ENCODE measurements at regions not wholly inside any gene's neighbourhood (a gene's known extent, or its start where the extent isn't known, plus 50 kb on each side); places are given as distances from the start of the nearest gene placed in this dataset.

- no peaks in the 10 kb centered on the region for H3K36me3 Mint-ChIP-seq (ENCODE audit: low read depth)
- H3K27ac Mint-ChIP-seq: no peak overlapping the region
- 92 to 96% methylated on average over 8 to 9 of the region's 9 CpGs for WGBS, 2 experiments (ENCODE audit: insufficient coverage in 1 of 2, insufficient read length in 1 of 2)
- Histone ChIP-seq H3K4me3 (ENCODE audit: low read length) (no peak overlapping the region), H3K27me3 (ENCODE audit: control insufficient read depth, insufficient read depth, low read length, poor library complexity, severe bottlenecking) (no peaks in the 10 kb centered on the region), H3K9me3 (ENCODE audit: control insufficient read depth, low read length) (no peaks in the 10 kb centered on the region), H3K27ac (ENCODE audit: low read depth, low read length) (no peak overlapping the region), H3K36me3 (ENCODE audit: control insufficient read depth, insufficient read depth, low read length) (no peaks in the 10 kb centered on the region), H3K9ac (ENCODE audit: extremely low read depth, low read length, poor library complexity, severe bottlenecking) (no peak overlapping the region), H3K4me1 (ENCODE audit: control insufficient read depth, insufficient read depth, low read length) (no peaks in the 10 kb centered on the region)
- no peak overlapping the region for H3K4me3 Mint-ChIP-seq
- peaks cover 5% of the 10 kb centered on the region for H3K9me3 Mint-ChIP-seq
- peak; percentile 29 for DNase-seq
- H3K4me1 Mint-ChIP-seq: peaks cover 14% of the 10 kb centered on the region
- no peak for TF ChIP-seq CTCF (conservative IDR thresholded peaks at IDR 0.05)
- H3K27me3 Mint-ChIP-seq (ENCODE audit: insufficient read depth): peaks cover 3% of the 10 kb centered on the region
These were observed 166.9 kb upstream of the KL start for GRCh38 chr13:32849369-32849768.

- Histone ChIP-seq H3K4me3 (ENCODE audit: low read length) (no peak overlapping the region), H3K4me1 (ENCODE audit: control insufficient read depth, insufficient read depth, low read length) (no peaks in the 10 kb centered on the region), H3K9ac (ENCODE audit: extremely low read depth, low read length, poor library complexity, severe bottlenecking) (no peak overlapping the region), H3K27me3 (ENCODE audit: control insufficient read depth, insufficient read depth, low read length, poor library complexity, severe bottlenecking) (no peaks in the 10 kb centered on the region), H3K27ac (ENCODE audit: low read depth, low read length) (no peak overlapping the region), H3K9me3 (ENCODE audit: control insufficient read depth, low read length) (no peaks in the 10 kb centered on the region), H3K36me3 (ENCODE audit: control insufficient read depth, insufficient read depth, low read length) (no peaks in the 10 kb centered on the region)
- Mint-ChIP-seq H3K27ac (no peak overlapping the region), H3K4me1 (peaks cover 14% of the 10 kb centered on the region), H3K4me3 (no peak overlapping the region), H3K27me3 (ENCODE audit: insufficient read depth) (peaks cover 1% of the 10 kb centered on the region), H3K36me3 (ENCODE audit: low read depth) (no peaks in the 10 kb centered on the region), H3K9me3 (peaks cover 5% of the 10 kb centered on the region)
- 93 to 96% methylated on average over 4 to 5 of the region's 8 CpGs for WGBS, 2 experiments (ENCODE audit: insufficient coverage in 1 of 2, insufficient read length in 1 of 2)
- DNase-seq: peak; percentile 7
- TF ChIP-seq CTCF (conservative IDR thresholded peaks at IDR 0.05): no peak
These were observed 165.7 kb upstream of the KL start for GRCh38 chr13:32850316-32851052.

GRCh38 chr13:32851083-32852069 is 164.8 kb upstream of the KL start:
- Mint-ChIP-seq H3K4me1 (peaks cover 12% of the 10 kb centered on the region), H3K27me3 (ENCODE audit: insufficient read depth) (peaks cover 1% of the 10 kb centered on the region), H3K9me3 (peaks cover 5% of the 10 kb centered on the region), H3K36me3 (ENCODE audit: low read depth) (no peaks in the 10 kb centered on the region), H3K4me3 (no peak overlapping the region), H3K27ac (no peak overlapping the region)
- Histone ChIP-seq H3K4me3 (ENCODE audit: low read length) (no peak overlapping the region), H3K9ac (ENCODE audit: extremely low read depth, low read length, poor library complexity, severe bottlenecking) (no peak overlapping the region), H3K27ac (ENCODE audit: low read depth, low read length) (no peak overlapping the region), H3K4me1 (ENCODE audit: control insufficient read depth, insufficient read depth, low read length) (no peaks in the 10 kb centered on the region), H3K27me3 (ENCODE audit: control insufficient read depth, insufficient read depth, low read length, poor library complexity, severe bottlenecking) (no peaks in the 10 kb centered on the region), H3K9me3 (ENCODE audit: control insufficient read depth, low read length) (no peaks in the 10 kb centered on the region), H3K36me3 (ENCODE audit: control insufficient read depth, insufficient read depth, low read length) (no peaks in the 10 kb centered on the region)
- DNase-seq: peak; percentile 20
- 78 to 81% methylated on average over 2 to 7 of the region's 8 CpGs for WGBS, 2 experiments (ENCODE audit: insufficient coverage in 1 of 2, insufficient read length in 1 of 2)
- no peak for TF ChIP-seq CTCF (conservative IDR thresholded peaks at IDR 0.05)
